ENCODE measurements at regions not wholly inside any gene's neighbourhood (a gene's known extent, or its start where the extent isn't known, plus 50 kb on each side); places are given as distances from the start of the nearest gene placed in this dataset.

DNA sequence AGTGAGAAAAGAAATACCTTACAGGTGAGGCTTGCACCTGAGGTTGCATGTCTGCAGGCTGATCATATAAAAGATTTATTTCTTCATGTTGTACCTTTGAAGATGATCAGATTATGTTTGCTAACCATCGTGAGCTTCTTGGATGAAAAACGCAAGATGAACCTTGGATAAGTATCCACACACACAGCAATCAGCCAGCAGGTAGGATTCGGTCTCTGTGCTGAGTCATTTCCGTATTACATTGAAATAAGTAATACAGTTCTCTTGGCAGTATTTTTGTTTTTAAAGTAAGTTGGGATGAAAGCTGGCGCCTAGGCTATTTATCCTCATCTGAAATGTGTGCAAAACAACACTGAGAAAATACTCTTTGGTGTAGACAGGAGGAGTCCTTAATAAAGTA lies 109.0 kb upstream of the PRKCQ start:
- H3K79me2 ChIP-seq (ENCODE audit: insufficient read depth, low read length): no peaks in the 10 kb centered on the region
- H2AFZ ChIP-seq (ENCODE audit: low read depth, low read length, poor library complexity, severe bottlenecking): no peak overlapping the region
- H3K4me3 ChIP-seq (replicated peaks in 1 of 2; ENCODE audit: low read depth in 1 of 2, low read length in 2 of 2): no peak overlapping the region
- H3K9me2 ChIP-seq (ENCODE audit: insufficient read depth): no peaks in the 10 kb centered on the region
- no peaks in the 10 kb centered on the region for H3K36me3 ChIP-seq (ENCODE audit: control insufficient read depth in 1 of 2, insufficient read depth in 2 of 2, low read length in 2 of 2)
- no peaks in the 10 kb centered on the region for H3K4me1 ChIP-seq (ENCODE audit: control insufficient read depth in 1 of 2, insufficient read depth in 2 of 2, low read length in 2 of 2)
- TF ChIP-seq SIN3A (IDR thresholded peaks at IDR 0.05; ENCODE audit: low read depth) (no peak), SP1 (IDR thresholded peaks at IDR 0.05; ENCODE audit: low read depth) (no peak), CEBPB (IDR thresholded peaks at IDR 0.05; ENCODE audit: low read depth) (no peak), TCF7L2 (IDR thresholded peaks at IDR 0.05; ENCODE audit: borderline replicate concordance, extremely low read depth, insufficient read depth, insufficient read length) (no peak), ELF1 (IDR thresholded peaks at IDR 0.05; ENCODE audit: borderline replicate concordance, low read depth) (no peak), SRF (IDR thresholded peaks at IDR 0.05; ENCODE audit: low read depth) (no peak), RAD21 (IDR thresholded peaks at IDR 0.05; ENCODE audit: low read depth) (no peak)
- H3K4me2 ChIP-seq (ENCODE audit: low read length): no peak overlapping the region
- H3K27ac ChIP-seq (ENCODE audit: low read depth, low read length): no peak overlapping the region
- CTCF ChIA-PET: interaction anchor here (1.0 kb wide), 1 partner anchor 21 kb away, joined by 3 read pairs; no protein-coding TSS in a partner anchor
- no peak for ATAC-seq
- POLR2A ChIA-PET: no interaction called here
- H4K20me1 ChIP-seq (ENCODE audit: insufficient read depth): no peaks in the 10 kb centered on the region
- RAD21 ChIA-PET (ENCODE audit: low non-redundant PET in 1 of 2, low total read pairs in 2 of 2, uncharacterized antibody in 2 of 2, unreplicated experiment in 2 of 2): no interaction called here
- DNase-seq (ENCODE audit: low read depth, low spot score): no peak
- peaks cover 51% of the 10 kb centered on the region for H3K27me3 ChIP-seq (ENCODE audit: insufficient read depth, low read length)
- intact Hi-C loops (cut with micrococcal nuclease): no loop called here
- no peaks in the 10 kb centered on the region for H3K9me3 ChIP-seq (ENCODE audit: control insufficient read depth in 1 of 2, insufficient read depth in 1 of 2, low read depth in 1 of 2, low read length in 2 of 2)
- H3K9ac ChIP-seq (ENCODE audit: low read length): no peak overlapping the region
- BruUV-seq (replicated peaks): no TSS peak

DNA sequence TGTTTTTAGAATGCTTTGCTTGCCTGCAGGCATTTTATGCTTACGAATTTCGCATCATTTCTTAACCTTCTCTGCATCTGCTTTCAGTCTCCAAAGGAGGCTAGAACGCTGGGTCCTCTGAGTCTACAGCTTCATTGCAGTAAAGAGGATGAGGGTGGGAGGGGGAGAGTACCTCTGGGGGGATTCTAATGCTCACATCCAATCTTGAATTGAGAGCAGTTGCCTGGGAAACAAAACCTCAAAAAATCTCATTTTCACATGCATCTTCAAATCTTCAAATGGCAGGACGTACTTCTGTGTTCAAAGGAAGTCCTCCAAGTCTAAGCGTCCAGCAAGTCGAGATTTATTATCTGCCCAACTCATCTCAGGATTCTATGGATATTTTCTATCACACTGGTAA lies 100.7 kb upstream of the PRKCQ start:
- Histone ChIP-seq H3K4me2 (ENCODE audit: low read length) (no peak overlapping the region), H3K36me3 (ENCODE audit: control insufficient read depth in 1 of 2, insufficient read depth in 2 of 2, low read length in 2 of 2) (no peaks in the 10 kb centered on the region), H3K9ac (ENCODE audit: low read length) (no peak overlapping the region), H3K27ac (ENCODE audit: low read depth, low read length) (no peak overlapping the region), H3K4me1 (ENCODE audit: control insufficient read depth in 1 of 2, insufficient read depth in 2 of 2, low read length in 2 of 2) (no peaks in the 10 kb centered on the region), H3K9me3 (ENCODE audit: control insufficient read depth in 1 of 2, insufficient read depth in 1 of 2, low read depth in 1 of 2, low read length in 2 of 2) (no peaks in the 10 kb centered on the region), H3K27me3 (ENCODE audit: insufficient read depth, low read length) (peaks cover 57% of the 10 kb centered on the region), H3K9me2 (ENCODE audit: insufficient read depth) (no peaks in the 10 kb centered on the region), H2AFZ (ENCODE audit: low read depth, low read length, poor library complexity, severe bottlenecking) (no peak overlapping the region), H3K79me2 (ENCODE audit: insufficient read depth, low read length) (no peaks in the 10 kb centered on the region), H4K20me1 (ENCODE audit: insufficient read depth) (no peaks in the 10 kb centered on the region), H3K4me3 (replicated peaks in 1 of 2; ENCODE audit: low read depth in 1 of 2, low read length in 2 of 2) (no peak overlapping the region)
- TF ChIP-seq, protein P1, sequence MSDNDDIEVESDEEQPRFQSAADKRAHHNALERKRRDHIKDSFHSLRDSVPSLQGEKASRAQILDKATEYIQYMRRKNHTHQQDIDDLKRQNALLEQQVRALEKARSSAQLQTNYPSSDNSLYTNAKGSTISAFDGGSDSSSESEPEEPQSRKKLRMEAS (IDR thresholded peaks at IDR 0.05): no peak
- TF ChIP-seq POLR2AphosphoS5 (IDR thresholded peaks at IDR 0.05; ENCODE audit: low read depth, low read length) (no peak), SIN3A (IDR thresholded peaks at IDR 0.05; ENCODE audit: low read depth) (no peak), ZFX (IDR thresholded peaks at IDR 0.05) (no peak), ZNF274 (IDR thresholded peaks at IDR 0.05; ENCODE audit: low read depth, low read length) (no peak), EGR1 (IDR thresholded peaks at IDR 0.05; ENCODE audit: low read depth) (no peak), ELF1 (IDR thresholded peaks at IDR 0.05; ENCODE audit: borderline replicate concordance, low read depth) (no peak), CBX3 (IDR thresholded peaks at IDR 0.05; ENCODE audit: low read depth) (no peak), RAD21 (IDR thresholded peaks at IDR 0.05; ENCODE audit: low read depth) (no peak), JUND (IDR thresholded peaks at IDR 0.05) (no peak), POLR2A (IDR thresholded peaks at IDR 0.05; ENCODE audit: borderline replicate concordance, extremely low read depth, insufficient read depth, insufficient read length) (no peak), EZH2phosphoT487 (IDR thresholded peaks at IDR 0.05; ENCODE audit: borderline replicate concordance) (no peak), CEBPB (IDR thresholded peaks at IDR 0.05; ENCODE audit: low read depth) (no peak), FOSL1 (IDR thresholded peaks at IDR 0.05; ENCODE audit: low read depth) (no peak), SP1 (IDR thresholded peaks at IDR 0.05; ENCODE audit: low read depth) (no peak), EZH2 (IDR thresholded peaks at IDR 0.05) (no peak)
- TF ChIP-seq, protein P2, sequence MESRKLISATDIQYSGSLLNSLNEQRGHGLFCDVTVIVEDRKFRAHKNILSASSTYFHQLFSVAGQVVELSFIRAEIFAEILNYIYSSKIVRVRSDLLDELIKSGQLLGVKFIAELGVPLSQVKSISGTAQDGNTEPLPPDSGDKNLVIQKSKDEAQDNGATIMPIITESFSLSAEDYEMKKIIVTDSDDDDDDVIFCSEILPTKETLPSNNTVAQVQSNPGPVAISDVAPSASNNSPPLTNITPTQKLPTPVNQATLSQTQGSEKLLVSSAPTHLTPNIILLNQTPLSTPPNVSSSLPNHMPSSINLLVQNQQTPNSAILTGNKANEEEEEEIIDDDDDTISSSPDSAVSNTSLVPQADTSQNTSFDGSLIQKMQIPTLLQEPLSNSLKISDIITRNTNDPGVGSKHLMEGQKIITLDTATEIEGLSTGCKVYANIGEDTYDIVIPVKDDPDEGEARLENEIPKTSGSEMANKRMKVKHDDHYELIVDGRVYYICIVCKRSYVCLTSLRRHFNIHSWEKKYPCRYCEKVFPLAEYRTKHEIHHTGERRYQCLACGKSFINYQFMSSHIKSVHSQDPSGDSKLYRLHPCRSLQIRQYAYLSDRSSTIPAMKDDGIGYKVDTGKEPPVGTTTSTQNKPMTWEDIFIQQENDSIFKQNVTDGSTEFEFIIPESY (IDR thresholded peaks at IDR 0.05; ENCODE audit: extremely low read depth, insufficient replicate concordance, low read length): no peak
- TF ChIP-seq, protein P3, sequence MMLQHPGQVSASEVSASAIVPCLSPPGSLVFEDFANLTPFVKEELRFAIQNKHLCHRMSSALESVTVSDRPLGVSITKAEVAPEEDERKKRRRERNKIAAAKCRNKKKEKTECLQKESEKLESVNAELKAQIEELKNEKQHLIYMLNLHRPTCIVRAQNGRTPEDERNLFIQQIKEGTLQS (IDR thresholded peaks at IDR 0.05): no peak
- ATAC-seq: no peak
- intact Hi-C loops (cut with micrococcal nuclease): no loop called here
- DNase-seq (ENCODE audit: low read depth, low spot score): no peak
- no TSS peak for BruUV-seq (replicated peaks)
- POLR2A ChIA-PET: no interaction called here
- RAD21 ChIA-PET (ENCODE audit: low non-redundant PET in 1 of 2, low total read pairs in 2 of 2, uncharacterized antibody in 2 of 2, unreplicated experiment in 2 of 2): no interaction called here
- CTCF ChIA-PET: no interaction called here

Data from HCT116 (cell line).